Ramos (cell line): ENCODE measurements at regions not wholly inside any gene's neighbourhood (a gene's known extent, or its start where the extent isn't known, plus 50 kb on each side); places are given as distances from the start of the nearest gene placed in this dataset.
"Not testable (repeated sequence)": the region's sequence is repeated elsewhere in the genome, so short reads cannot be mapped to it uniquely, and the experiment has no call there.

Experiments used
- in situ Hi-C: fragments of 300-500 bp; cut with MboI; formaldehyde crosslinking; loops from one replicate; pipeline ENCODE4 v1.14.3; 2022; ENCODE audit warnings: low sequenced_read_pairs; ENCODE audit not compliant: unreplicated experiment

DNA sequence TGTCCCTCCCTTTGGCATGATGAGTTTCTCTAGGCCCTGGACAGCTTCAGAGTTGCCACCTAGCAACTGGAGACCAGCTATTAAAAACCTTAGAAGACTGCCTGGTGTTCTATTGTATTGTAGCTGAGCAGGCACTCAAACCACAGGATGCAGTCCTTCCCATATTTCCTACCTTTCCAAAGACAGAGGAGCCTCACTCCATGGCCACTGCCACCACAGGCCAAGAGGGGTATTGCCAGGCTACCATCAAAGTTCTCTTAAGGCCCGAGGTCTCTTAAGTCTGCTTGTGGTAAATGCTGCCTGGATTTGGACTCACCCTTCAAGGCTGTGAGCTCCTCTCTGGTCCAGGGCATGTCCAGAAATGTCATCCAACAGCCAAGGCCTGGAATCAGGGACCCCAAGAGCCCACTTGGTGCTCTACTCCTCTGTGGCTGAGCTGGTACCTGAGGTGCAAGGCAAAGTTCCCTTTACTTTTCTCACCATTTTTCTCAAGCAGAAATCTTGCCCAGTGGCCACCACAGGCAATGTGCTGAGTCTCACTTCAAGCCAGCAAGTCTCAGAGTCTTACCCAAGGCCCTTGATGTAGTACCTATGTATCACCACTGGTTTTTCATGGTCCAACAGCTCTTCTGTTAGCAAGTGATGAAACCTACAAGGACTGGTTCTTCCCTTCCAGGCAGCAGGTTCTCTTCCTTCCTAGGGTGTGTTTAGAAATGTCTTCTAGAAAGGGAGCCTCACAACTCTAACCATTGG is 269.4 kb downstream of the AMY1C start:
- in situ Hi-C loops = no loop called here

- in situ Hi-C loops = no loop called here
Observed at GRCh38 chr1:104019675-104020049, 270.0 kb downstream of the AMY1C start.

- in situ Hi-C loops = no loop called here
Observed at GRCh38 chr1:104028416-104029035, 278.8 kb downstream of the AMY1C start.

DNA sequence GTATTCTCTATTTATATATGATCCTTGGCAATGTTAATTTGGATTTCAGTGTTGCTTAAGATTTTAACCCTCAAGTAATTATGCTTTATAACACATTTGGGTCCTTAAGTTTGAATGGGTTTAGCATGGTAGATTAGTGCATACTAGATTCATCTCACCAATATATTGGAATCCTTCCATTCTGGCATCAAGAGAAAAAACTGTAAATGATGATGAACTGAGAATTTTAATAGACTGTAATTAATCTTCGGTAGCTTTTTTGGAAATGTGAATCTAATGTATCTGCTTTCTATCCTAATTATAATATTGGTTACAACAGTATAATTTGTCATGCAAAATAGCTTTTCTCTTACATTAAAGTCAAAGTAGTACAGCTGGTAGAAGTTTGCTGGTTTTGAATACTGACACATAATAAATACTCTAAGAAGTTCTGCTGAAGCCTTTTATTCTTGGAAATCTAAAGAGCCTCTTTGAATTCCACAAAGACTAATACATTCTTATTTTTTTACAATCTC is 279.8 kb downstream of the AMY1C start:
- in situ Hi-C loops = no loop called here

DNA sequence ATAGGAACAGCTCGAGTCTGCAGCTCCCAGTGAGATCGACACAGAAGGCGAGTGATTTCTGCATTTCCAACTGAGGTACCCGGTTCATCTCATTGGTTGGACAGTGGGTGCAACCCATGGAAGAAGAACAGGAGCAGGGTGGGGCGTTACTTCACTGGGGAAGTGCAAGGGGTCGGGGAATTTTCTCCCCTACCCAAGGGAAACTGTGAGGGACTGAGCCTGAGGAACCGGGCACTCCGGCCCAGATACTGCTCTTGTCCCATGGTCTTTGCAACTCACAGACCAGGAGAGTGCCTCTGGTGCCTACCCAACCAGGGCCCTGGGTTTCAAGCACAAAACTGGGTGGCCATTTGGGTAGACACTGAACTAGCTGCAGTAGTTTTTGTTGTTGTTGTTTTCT is 307.1 kb downstream of the AMY1C start:
- in situ Hi-C loops = no loop called here

- in situ Hi-C loops = not testable (repeated sequence)
Observed at GRCh38 chr1:104057219-104057898, 307.7 kb downstream of the AMY1C start.

DNA sequence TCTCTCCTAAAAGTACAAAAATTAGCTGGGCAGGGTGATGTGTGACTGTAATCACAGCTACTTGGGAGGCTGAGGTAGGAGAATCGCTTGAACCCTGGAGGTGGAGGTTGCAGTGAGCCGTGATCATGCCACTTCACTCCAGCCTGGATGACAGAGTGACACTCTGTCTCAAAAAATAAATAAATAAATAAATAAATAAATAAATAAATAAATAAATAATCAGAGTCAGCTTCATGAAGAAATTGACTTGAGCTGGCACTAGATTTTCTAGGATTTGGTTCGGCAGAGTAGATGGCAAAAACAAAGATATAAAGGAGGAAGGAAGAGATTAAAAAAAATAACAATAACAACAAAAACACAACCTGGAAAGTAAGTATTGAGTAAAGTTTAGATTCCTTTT is 311.9 kb downstream of the AMY1C start:
- in situ Hi-C loops = not testable (repeated sequence)

DNA sequence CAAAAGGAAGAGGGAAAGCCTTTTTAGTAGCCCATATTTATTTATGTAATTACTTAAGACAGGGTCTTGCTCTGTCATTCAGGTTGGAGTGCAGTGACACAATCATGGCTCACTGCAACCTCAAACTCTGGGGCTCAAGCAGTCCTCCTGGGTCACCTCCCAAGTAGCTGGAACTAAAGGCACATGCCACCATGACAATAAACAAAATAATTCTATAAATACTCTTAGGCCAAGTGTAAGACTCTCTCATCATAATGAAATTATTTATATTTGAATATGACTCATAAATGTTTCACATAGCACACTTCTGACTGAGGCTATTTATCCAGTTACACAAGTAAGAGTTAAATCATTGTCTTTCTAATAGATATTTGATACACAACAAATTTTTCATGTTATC is 314.7 kb downstream of the AMY1C start:
- in situ Hi-C loops = no loop called here

DNA sequence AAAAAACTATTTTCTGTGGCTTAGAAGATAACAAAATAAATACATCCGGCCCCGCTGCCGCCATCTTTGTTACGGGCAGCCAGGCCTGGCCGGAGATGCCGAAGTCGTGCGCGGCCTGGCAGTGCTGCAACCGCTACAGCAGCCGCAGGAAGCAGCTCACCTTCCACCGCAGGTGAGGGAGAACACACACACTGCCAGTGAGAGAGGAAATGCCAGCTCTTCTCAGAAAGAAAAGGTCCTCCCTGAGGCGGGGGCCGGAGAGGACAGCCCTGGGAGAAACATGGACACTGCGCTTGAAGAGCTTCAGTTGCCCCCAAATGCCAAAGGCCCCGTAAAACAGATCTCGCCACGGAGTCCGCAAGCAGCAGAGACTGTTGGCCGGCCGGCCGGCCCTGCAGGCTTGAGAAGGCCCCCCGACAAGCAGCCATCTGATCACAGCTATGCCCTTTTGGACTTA is 323.2 kb downstream of the AMY1C start:
- in situ Hi-C loops = no loop called here

DNA sequence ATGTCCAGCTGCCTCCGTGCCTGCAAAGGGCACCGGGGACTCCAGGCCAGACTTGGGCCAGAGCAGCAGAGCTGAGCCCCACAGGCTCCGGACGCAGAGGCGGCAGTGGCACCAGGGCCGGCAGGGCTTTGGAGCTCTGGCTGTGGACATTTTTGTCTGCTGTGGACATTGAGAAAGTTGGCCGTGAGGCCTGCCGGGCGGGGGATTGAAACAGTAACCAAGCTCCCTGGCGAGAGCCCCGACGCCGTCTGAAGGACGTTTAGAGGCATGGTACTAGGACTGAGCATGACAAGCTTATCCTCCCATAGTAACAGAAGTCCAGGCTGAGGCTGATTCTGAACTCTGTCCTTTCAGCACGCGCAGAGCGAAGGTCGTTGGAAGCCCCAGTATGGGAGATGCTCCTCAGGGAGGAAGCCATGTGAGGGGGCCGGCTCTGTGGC is 323.8 kb downstream of the AMY1C start:
- in situ Hi-C loops = no loop called here

DNA sequence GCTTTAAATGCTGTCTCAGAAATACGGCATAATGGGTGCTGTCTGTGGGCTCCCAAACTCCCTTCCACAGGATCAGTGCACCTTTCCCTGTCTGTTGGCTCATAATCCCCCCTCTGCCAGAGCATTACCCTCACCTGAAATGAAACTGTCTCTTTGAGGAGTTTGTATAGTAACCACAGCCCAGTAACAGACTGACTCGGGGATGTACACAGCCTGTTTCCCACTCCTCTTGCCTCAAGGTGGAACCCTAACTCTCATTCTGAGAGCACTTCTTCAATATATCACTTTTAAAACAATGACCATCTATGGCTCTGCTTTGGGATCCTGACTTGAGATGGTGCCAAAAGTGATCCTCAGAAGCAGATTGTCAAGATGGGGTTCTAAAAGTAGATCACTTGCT is 332.5 kb downstream of the AMY1C start:
- in situ Hi-C loops = no loop called here

DNA sequence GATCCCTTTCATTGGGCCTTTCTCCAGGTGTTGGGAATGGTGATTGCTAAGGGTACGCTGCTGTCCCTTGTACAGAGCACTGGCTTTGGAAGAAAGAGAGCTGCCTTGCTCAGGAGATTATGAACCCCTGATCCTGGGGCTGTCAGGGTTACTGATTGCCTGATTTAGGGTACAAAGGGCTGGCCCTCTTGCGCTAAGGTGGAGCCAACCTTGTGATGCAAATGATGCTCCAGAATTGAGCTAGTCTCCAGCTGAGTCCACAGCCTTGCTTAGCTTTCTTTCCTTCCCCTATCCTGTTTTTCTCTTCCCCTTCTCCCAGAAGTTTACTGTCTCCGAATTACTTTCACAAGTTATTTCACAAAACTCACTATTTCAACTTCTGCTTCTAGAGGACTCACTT is 334.7 kb downstream of the AMY1C start:
- in situ Hi-C loops = no loop called here

GRCh38 chr1:104092698-104093097 is 343.0 kb downstream of the AMY1C start:
- in situ Hi-C loops = no loop called here

DNA sequence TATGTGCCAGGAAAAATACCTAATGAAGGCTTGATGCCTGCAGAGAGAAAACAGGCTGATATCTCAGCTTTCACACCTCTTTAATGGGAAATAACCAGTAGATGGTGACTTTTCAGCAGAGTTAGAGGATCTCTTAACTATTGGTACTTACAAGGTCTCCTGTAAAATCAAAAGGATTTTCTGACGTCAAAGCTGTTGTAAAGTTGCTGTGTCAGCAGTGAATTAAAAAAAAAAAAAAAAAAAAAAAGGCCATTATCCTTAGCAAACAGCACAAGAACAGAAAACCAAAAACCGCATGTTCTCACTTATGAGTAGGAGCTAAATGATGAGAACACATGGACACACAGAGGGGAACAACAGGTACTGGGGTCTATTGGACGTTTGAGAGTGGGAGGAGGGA is 349.1 kb downstream of the AMY1C start:
- in situ Hi-C loops = no loop called here

- in situ Hi-C loops = no loop called here
Observed at GRCh38 chr1:104100115-104100514, 350.4 kb downstream of the AMY1C start.

- in situ Hi-C loops = no loop called here
Observed at GRCh38 chr1:104105465-104105864, 355.8 kb downstream of the AMY1C start.

GRCh38 chr1:104120525-104120924 is 370.8 kb downstream of the AMY1C start:
- in situ Hi-C loops = no loop called here

- in situ Hi-C loops = no loop called here
Observed at GRCh38 chr1:104121271-104121670, 371.6 kb downstream of the AMY1C start.

DNA sequence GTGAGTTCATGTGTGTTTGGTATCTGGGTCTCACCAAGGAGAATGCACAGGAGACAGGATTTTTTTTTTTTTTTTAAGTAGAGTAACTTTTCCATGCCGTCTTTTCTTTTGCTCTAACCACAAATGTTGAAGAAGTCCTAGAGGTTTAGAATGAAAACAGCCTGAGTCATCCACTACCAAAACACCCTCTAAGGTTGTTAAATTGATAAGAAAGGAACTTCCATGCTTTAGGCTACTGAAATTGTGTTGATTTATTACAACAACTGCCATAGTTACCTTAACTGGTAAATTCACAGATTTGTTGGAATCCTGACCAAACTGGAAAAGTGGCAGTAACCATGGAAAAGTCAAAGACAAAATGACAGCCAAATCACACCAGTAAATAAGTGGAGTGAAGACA is 375.6 kb downstream of the AMY1C start:
- in situ Hi-C loops = no loop called here

DNA sequence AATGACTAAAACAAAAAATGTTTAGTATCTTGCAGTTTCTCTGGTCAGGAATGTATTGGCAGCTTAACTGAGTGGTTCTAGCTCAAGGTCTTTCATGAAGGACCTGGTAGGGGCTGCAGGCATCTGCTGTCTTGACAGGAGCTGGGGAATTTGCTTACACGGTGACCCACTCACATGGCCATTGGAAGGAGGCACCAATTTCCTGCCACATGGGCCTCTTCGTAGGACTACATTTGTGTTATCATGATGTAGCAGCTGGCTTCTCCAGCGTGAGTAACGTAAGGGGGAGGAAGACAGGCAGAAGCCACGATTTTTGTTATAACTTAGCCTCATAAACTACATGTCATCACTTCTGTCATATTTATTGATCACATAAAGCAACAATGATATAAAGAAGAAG is 376.3 kb downstream of the AMY1C start:
- in situ Hi-C loops = no loop called here

DNA sequence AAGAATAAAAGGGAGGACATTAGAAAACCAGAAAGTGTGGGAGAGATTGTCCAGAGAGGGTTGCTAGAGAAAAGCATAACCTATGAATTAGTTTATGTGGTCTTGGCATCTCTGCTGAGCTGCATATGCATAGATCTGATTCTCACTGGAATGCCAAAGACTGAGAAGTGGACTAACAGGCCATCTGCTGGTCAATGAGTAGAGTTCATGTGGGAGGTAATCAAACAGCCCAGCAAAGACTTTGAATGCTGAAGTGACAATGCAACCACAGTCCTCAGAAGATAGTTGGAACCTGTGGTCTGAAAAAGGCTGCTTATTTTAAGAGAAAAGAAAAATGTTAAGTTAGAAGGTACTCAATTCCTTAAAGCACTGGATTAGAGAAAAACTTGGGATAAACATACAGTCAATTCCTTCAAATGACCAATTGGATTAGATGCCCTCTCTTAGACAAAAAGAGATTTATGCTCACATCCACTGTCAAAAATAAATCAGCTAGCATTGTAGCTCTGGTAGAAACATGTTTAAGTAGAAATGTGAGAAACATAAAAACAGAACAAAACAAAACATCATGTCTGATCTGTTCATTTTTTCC is 382.8 kb downstream of the AMY1C start:
- in situ Hi-C loops = no loop called here
